GM18502 (cell line): ENCODE measurements at regions not wholly inside any gene's neighbourhood (a gene's known extent, or its start where the extent isn't known, plus 50 kb on each side); places are given as distances from the start of the nearest gene placed in this dataset.

Experiments used
- ATAC-seq: cut with Tn5 transposase; IDR thresholded peaks from one replicate; pipeline ENCODE4 v1.9.1; 2021; ENCODE audit warnings: mild to moderate bottlenecking; ENCODE audit not compliant: unreplicated experiment, poor library complexity

DNA sequence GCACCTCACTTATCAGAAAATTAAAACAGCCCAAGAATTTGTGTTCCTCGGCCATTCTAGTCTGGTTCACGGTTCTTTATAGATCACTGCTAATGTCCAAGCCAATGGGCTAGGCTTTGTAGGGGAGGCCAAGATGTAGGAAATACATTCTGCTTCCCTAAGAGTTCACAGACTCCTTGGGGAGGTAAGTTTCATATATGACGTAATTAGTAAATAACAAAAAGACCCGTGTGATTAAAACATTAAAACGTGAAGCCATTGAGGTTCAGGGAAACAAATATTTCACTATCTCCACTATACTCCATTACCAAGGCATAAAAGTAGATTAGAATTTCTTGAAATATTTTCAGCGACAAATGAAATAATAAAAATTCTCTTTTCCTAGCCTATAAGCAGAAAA, 272.5 kb upstream of the KLHL29 start:
- ATAC-seq: no peak

DNA sequence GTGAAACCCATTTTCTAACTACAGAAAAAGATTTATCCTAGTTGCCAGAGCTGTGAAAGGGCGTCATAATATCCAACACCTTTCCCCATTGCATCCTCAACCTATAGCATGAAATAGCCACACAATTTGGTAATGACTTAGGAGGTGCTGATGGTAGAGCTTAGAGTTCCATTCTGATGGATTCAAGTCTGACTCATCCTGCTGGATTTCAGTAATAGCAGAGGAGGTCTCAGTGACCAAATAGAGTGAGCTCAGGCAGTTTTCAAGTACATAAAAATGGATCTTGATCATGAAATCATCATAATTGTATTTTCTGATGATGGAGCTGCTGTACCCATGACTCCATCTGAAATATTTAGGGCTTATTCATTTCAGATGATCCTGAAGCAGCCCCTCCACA, 270.7 kb upstream of the KLHL29 start:
- ATAC-seq: no peak

DNA sequence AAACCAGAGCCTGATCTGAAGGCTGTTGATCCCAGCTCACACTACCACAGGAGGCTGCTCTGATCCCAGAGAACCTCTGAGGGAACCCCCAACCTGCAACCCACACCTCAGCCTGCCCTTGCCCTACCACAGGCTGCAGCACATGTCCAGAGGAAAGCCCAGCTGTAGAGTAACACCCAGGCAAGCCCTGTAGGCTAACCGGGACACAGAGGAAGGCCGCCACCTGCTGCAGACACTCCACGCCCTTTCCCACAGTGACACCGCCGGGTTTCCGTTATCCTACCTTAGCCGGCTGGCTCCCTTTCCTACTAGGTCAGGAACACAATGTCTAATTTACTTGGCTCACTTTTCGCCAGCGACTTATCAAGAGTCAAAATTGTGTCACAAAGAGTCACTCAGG, 266.7 kb upstream of the KLHL29 start:
- ATAC-seq: no peak

DNA sequence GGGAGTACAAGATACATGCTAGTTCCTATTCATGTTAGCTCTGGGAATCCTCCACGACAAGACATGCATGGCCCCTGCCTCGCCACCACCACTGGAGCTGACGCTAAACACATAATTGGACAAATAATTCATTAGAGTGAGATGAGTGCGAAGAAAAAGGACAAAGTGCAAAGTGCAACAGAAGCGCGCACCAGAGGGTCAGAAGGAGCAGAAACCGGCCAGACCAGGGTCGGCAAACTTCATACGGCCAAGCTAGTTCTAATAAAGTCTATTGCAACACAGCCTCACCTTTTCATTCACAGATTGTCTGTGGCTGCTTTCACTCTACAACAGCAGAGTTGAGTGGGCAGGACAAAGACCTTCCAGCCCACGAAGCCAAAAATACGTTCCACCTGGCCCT, 266.1 kb upstream of the KLHL29 start:
- no peak for ATAC-seq

DNA sequence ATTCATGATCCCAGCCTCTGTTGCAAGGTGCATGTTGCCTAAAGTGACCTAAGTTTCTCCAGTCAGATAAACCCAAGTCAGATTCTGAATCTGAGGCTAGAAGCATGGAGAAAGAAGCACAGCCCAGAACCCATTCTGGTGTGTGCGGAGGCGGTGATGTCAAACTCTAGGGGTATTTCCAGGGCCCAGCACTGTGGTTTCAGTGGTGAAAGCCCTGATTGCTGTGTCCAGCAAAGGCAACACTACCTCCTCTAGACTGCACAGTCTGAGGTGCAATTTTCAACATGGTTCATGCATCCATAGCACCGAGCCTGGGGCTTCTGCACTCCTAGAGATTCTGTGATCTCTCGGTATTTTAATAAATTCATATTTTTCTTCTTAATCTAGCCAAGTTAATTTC, 264.8 kb upstream of the KLHL29 start:
- ATAC-seq: no peak

DNA sequence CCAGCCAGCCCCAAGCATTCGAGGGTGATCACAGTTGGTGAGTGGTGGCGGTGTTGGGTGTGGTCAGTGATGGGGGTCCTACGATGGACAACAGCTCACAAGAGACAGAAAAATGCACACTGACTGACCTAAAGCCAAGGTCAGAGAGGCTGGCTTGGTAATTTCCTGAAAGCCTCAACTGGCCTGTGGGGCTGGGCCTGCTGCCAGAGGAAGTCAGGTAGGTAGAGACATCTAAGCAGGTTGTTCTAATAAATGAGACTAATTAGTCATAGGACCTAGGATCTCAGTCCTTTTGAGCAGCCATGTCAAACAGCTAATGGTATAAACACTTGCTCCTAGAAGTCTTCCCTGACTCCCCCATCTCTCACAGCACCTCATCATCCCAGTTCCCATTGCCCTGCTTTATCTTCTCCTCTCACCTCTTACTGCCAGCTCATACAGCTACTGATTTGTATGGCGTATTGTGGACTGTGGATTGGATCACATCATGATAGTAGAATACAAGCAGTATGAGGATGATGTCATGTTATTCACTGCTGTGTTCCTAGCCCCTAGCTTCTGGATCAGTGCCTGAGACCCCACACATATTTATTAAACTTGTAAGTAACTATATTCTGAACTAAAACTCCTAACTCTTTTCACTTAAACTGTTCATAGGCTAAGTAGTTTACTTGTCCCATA, 262.9 kb upstream of the KLHL29 start:
- no peak for ATAC-seq

DNA sequence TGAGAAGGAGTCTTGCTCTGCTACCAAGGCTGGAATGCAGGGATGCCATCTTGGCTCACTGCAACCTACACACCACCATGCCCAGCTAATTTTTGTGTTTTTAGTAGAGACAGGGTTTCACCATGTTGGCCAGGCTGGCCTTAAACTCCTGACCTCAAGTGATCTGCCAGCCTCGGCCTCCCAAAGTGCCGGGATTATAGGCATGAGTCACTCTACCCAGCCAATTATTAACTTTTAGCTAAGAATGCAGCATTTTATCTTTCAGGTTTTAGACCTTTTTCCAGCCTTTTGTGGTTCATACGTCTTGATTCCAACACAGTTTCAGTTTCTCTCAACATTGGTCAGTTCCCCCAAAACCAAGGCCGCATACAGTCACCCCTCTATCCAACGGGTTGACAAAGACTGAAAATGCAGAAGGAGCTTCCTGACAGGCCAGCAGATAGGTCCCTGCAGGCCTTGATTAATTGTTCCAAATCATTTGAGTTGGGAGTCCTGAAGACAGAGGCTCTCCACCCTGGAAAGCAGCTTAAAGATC, 262.2 kb upstream of the KLHL29 start:
- ATAC-seq: no peak

DNA sequence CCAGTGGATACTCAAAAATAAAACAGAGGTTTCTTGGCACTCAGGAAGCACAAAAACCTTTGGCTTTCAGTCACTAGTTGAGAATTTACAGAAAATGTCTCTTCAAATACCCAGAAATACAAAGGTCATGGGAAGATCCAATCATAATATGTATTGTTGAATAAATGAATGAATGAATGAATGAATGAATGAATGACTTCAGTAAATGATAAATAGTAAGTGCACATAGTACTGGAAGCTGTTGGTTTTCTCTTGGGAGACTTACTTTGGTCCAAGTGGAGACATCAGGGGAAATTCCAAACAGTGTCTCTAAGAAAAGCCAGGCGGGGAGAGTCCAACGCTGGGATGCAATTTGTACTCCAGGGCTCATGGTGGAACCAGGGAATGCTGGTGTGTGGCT, 261.3 kb upstream of the KLHL29 start:
- ATAC-seq: no peak

DNA sequence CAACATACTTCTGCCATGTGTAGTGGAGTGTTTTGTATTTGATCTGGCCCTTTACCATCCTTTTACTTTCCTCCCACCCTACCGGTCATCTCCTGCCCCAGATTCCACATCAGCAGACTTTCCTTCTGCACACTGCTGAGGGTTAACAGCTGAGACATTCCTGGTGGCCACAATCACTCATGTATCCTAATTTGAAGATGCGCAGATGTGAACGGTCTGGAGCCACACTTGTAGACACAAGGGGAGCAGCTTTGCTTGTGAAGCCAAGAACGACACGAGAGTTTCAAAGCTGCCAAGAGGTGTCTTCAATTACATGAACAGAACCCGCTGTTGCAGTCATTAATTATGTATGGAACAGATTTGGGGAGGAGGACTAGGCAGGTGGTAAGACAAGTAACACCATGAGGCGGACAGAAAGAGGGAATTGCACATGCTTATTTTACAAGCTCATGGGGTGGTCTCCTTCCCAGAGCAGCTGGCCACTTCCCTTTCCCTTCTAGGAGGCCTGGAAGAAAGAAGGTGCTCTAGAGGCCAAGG, 260.7 kb upstream of the KLHL29 start:
- ATAC-seq: no peak

DNA sequence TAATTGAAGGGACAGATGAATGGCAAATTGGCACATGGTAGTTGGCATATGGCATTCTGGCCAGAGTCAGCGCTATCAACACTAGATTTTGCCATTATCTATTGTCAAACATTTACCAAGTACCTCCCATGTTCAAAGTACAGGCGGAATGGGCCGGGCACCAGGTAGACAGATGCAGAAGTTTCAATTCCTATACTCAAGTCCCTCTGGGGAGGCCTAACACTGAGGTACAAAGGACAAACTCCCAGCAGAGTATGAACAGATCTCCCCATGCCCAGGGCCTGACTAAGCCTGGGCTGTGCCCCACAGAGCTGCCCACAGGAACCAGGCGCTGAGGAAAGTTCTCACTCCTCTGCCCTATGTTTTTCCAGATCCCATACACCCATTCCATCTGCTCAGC, 257.5 kb upstream of the KLHL29 start:
- ATAC-seq: no peak

DNA sequence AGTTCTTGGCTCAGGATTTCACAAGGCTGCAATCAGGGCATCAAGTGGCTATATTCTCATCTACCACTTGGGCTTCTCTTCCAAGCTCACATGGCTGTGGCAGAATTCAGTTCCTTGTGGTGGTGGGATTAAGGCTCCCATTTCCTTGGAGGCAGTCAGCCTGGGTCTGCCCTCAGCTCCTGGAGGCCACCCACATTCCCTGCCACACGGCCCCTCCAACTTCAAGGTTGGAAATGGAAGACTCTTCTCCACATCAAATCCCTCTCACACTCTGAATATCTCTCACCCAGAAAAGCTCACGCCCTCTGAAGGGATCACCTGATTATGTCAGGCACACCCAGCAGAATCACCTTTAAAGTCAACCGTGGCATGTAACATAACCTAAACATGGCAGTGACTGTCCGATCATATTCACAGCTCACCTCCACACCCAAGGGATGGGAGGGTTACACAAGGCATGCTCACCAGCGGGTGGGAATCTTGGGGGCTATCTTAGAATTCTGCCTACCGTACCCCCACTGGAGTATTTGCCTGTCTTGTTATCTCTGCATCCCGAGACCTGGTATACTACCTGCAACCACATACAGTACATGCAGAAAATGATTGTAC, 256.2 kb upstream of the KLHL29 start:
- no peak for ATAC-seq

DNA sequence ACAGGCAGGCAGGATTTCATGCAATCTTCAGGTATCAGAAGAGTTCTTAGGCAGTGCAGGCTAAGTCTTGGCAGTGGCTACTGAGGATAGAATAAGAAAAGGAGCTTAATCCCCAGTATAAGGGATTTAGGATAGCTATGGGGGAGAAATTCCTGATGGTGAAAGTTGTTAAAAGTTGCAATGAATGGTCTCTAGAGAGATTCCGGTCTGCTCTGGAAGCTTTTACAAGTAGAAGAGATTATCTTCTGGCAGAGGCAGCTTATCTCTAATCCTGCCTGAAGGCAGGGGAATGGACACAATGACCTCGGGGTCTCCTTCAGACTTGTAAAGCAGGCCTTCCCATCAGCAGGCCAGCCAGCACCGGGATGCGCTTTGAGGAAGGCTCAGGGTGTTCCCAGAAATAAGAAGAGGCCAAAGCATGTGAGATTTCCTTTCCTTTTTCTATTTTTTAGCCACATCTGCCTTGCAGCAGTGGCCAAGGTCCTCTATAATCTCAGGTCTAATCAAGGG, 253.9 kb upstream of the KLHL29 start:
- no peak for ATAC-seq

DNA sequence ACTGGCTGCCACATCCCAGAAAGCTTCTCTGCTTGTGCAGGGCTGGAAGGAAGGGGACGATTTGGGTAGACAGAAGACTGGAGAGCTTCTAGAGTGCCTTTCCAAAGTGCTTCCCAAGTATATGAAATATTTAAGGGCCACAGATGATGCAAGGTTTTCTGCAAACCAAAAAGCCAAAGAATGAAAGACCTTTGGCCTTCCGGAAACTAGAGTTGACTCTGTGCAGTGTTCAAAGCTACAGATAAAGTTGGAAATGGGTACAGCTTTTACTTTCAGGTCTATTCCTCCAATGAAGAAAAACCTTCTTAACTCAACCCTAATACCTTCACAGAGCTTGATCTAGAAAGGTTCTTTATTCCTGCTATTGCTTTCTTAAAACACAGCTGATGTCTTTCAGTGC, 253.0 kb upstream of the KLHL29 start:
- ATAC-seq: no peak

DNA sequence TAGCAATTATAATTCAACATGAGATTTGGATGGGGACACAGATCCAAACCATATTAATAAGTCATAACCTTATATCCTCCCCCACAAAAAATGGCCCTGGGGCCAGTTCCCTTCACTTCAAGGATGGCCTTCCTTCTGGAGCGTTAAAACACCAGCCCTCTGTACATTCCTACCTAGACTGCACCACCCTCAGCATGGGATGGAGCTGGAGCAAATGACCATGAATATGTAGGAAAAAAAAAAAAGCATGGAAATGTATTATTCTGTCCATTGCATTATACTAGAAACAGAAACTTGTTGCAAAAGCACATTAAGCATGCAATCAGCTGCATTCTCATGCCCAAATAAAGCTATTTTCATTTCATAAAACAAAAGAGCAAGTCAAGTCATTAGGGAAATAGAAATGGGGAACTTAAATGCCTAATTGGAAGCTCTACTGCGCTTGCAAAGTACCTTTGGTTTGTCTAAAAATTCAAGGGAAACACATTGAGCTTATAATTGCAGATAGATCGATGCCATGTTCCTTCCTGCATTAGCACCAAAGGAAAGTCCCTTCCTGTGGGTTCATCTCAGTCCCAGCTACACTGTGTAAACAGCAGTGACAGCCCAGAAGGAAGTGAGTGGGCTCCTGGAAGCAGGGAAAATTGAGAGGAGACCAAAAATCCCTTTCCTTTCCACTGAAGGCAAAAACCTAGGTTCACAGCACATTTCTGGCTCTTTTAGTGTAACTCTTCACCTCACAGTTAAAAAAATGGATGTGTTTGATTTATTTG, 252.0 kb upstream of the KLHL29 start:
- ATAC-seq: no peak

DNA sequence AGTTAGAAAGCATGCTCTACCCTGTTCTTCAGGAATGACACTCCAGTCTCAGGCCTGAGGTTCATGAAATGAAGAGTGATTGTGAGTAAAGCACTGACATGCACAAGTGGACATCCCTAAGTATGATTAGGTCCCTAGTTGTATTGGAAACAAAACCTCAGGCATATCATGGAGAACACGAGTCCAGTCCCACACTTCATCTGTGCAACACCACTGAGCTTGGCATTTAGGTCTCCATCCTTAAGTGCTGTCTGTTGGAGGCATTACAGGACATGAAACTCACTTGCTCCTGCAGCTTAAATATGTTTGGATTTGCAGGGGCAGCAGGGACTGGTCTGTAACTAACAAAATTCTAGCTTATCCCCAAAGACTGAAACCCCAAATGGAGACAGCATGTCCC, 250.3 kb upstream of the KLHL29 start:
- ATAC-seq: no peak

DNA sequence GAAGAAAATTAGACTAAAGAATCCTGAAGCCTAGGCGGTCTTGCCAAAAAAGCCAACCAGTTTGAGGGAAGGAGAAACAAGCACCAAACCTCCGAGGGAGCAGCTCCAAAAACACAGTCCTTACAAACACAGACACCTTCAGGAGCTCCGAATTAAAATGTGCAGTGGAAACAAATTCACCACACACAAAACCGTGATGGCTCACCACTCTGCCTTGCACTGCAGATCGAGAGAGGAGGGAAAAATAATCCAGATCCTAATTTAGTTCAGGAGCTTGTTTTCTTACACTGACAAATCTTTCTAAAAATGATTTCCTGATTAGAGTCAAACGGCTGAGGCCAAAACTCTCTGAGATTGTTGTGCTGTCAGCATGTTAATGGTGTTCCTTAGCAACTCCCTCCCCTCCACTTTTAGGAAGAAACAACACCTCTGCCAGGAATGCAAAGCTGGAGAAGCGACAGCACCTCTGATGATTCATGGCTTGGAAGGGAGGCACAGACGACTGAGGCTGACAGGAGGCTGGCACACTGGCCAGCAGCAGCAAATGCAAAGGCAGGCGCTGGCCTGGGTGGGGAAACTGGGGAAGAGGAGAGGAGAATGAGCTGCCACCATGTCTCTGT, 249.4 kb upstream of the KLHL29 start:
- no peak for ATAC-seq

DNA sequence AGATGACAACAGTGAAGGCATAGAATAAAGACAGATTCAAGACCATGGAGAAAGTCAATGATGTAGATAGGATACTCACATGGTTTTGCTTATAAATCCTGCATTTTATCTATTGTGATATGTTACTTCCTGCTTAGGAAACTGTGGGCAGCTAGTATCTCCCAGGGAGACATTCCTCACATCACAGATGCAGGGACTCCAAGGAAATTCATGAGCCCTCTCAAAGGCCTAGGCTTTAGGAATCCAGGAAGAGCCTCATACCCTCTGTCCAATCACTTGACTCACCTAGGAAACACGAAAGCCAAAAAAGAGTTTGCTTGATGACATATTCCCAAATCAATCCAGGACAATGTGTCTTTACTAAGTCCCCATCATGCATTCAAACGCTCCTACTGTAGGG, 247.8 kb upstream of the KLHL29 start:
- no peak for ATAC-seq

DNA sequence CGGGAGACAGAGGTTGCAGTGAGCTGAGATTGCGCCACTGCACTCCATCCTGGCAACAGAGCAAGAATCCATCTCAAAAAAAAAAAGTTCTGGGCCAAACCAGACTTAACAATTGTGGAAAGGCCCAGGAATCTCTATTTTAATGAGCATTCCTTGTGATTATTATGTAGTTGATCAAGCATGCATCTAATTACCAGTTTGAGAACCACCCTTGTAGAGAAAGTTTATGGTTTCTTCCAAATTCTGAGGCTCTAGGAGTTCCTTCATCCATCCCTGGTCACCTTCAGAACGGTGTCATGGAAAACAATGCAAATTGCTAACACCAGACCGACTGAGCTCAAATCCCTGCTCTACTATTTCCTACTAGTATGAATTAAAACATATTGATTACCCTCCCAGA, 246.3 kb upstream of the KLHL29 start:
- ATAC-seq: no peak

DNA sequence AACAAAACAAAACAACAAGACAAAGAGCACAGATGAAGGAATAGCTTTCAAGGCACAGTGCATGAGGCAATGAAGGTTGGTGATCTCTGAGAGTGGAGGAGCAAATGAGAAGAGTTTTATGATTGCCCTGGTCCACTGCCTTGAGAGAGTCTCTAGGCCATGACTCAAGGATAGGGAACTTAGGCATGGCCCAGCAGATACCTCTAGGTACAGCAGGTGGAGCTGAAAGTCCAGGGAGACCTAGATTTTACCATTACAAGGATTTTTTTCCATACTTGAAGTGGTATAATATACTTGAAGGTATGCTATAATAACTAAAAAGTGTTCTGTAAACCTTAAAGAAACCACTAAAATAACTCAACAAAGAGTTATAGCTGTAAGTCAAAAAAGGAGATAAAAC, 239.5 kb upstream of the KLHL29 start:
- ATAC-seq: no peak

DNA sequence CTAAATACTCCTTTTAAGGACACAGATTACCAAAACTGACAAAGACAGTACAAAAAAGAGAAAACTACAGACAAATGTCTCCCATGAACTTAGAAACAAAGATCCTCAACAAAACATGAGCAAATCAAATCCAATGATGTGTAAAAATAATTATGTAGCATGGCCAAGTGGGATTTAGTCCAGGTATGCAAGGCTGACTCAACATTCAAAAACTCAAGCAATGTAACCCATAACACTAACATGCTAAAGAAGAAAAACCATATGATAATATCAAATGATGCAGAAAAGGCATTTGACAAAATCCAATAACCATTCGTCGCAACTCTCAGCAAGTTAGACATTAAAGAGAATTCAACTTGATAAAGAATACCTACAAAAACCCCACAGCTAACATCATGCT, 239.0 kb upstream of the KLHL29 start:
- no peak for ATAC-seq

DNA sequence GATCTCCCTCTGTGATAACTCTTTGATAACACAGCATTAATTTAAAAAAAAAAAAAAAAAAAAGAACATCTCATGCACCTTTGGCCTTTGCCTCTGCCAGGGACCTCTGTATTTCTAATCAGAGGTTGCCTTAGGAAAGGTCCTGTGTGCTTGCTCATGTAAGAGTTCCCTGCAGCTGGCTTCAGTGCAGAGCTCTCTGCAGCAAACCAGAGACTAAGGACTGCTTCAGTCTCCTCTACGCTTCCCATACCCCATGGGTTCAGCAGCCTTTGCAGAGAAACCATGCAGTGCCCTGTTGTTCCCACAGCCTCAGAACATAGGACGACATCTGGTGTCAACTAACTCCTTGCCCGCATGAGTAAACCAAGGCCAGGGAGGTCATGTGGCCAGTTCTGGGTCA, 236.6 kb upstream of the KLHL29 start:
- ATAC-seq: no peak
